ENCODE measurements at regions not wholly inside any gene's neighbourhood (a gene's known extent, or its start where the extent isn't known, plus 50 kb on each side); places are given as distances from the start of the nearest gene placed in this dataset.

GRCh38 chr20:22848364-22848763, 186.7 kb upstream of the SSTR4 start:
- no peak for TF ChIP-seq EZH2 (IDR thresholded peaks at IDR 0.05; ENCODE audit: borderline replicate concordance, insufficient read depth, low read length, poor library complexity, severe bottlenecking)
- TF ChIP-seq CTCF (IDR thresholded peaks at IDR 0.05; ENCODE audit: poor library complexity, severe bottlenecking), result no peak
- TF ChIP-seq EP300 (conservative IDR thresholded peaks at IDR 0.05; ENCODE audit: poor library complexity, severe bottlenecking), result no peak
- no peak for TF ChIP-seq POLR2AphosphoS5 (IDR thresholded peaks at IDR 0.05)
- TF ChIP-seq TAF1 (IDR thresholded peaks at IDR 0.05; ENCODE audit: low read depth), result no peak
- TF ChIP-seq, protein P1, sequence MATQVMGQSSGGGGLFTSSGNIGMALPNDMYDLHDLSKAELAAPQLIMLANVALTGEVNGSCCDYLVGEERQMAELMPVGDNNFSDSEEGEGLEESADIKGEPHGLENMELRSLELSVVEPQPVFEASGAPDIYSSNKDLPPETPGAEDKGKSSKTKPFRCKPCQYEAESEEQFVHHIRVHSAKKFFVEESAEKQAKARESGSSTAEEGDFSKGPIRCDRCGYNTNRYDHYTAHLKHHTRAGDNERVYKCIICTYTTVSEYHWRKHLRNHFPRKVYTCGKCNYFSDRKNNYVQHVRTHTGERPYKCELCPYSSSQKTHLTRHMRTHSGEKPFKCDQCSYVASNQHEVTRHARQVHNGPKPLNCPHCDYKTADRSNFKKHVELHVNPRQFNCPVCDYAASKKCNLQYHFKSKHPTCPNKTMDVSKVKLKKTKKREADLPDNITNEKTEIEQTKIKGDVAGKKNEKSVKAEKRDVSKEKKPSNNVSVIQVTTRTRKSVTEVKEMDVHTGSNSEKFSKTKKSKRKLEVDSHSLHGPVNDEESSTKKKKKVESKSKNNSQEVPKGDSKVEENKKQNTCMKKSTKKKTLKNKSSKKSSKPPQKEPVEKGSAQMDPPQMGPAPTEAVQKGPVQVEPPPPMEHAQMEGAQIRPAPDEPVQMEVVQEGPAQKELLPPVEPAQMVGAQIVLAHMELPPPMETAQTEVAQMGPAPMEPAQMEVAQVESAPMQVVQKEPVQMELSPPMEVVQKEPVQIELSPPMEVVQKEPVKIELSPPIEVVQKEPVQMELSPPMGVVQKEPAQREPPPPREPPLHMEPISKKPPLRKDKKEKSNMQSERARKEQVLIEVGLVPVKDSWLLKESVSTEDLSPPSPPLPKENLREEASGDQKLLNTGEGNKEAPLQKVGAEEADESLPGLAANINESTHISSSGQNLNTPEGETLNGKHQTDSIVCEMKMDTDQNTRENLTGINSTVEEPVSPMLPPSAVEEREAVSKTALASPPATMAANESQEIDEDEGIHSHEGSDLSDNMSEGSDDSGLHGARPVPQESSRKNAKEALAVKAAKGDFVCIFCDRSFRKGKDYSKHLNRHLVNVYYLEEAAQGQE (IDR thresholded peaks at IDR 0.05; ENCODE audit: borderline replicate concordance), result no peak

Measured in neural cell (in vitro differentiated cells).